HG03103 (cell line): ENCODE measurements at regions not wholly inside any gene's neighbourhood (a gene's known extent, or its start where the extent isn't known, plus 50 kb on each side); places are given as distances from the start of the nearest gene placed in this dataset.

Experiments used
- ATAC-seq: cut with Tn5 transposase; IDR thresholded peaks from one replicate; pipeline ENCODE4 v1.9.1; 2021; ENCODE audit warnings: low read depth; ENCODE audit not compliant: unreplicated experiment

- no peak for ATAC-seq
Observed at GRCh38 chr15:88383354-88383753, 83.8 kb downstream of the MRPL46 start.

- ATAC-seq = no peak
Observed at GRCh38 chr15:88382482-88382983, 84.7 kb downstream of the MRPL46 start.

- ATAC-seq = no peak
Observed at GRCh38 chr15:88378188-88378637, 89.0 kb downstream of the MRPL46 start.

- no peak for ATAC-seq
Observed at GRCh38 chr15:88377509-88377908, 89.7 kb downstream of the MRPL46 start.

GRCh38 chr15:88376574-88377174, 90.5 kb downstream of the MRPL46 start:
- ATAC-seq = no peak

GRCh38 chr15:88375234-88375927, 91.8 kb downstream of the MRPL46 start:
- ATAC-seq = no peak

GRCh38 chr15:88365124-88365523, 102.1 kb downstream of the MRPL46 start:
- no peak for ATAC-seq

- ATAC-seq = no peak
Observed at GRCh38 chr15:88348579-88349230, 92.2 kb upstream of the NTRK3 start.

GRCh38 chr15:88345962-88346361, 89.4 kb upstream of the NTRK3 start:
- ATAC-seq = no peak

GRCh38 chr15:88344786-88345185, 88.2 kb upstream of the NTRK3 start:
- no peak for ATAC-seq

GRCh38 chr15:88342666-88343065, 86.1 kb upstream of the NTRK3 start:
- ATAC-seq = no peak

GRCh38 chr15:88341653-88342052, 85.1 kb upstream of the NTRK3 start:
- no peak for ATAC-seq

GRCh38 chr15:88341006-88341405, 84.5 kb upstream of the NTRK3 start:
- ATAC-seq = no peak

GRCh38 chr15:88337993-88338392, 81.5 kb upstream of the NTRK3 start:
- no peak for ATAC-seq

GRCh38 chr15:88335074-88335473, 78.5 kb upstream of the NTRK3 start:
- no peak for ATAC-seq

- no peak for ATAC-seq
Observed at GRCh38 chr15:88334436-88334835, 77.9 kb upstream of the NTRK3 start.

GRCh38 chr15:88331291-88331690, 74.8 kb upstream of the NTRK3 start:
- no peak for ATAC-seq

- ATAC-seq = no peak
Observed at GRCh38 chr15:88326924-88327323, 70.4 kb upstream of the NTRK3 start.

- no peak for ATAC-seq
Observed at GRCh38 chr15:88324741-88325065, 68.2 kb upstream of the NTRK3 start.

GRCh38 chr15:88323976-88324740, 67.6 kb upstream of the NTRK3 start:
- ATAC-seq = no peak

GRCh38 chr15:88323468-88323867, 66.9 kb upstream of the NTRK3 start:
- ATAC-seq = no peak
